ENCODE measurements at regions not wholly inside any gene's neighbourhood (a gene's known extent, or its start where the extent isn't known, plus 50 kb on each side); places are given as distances from the start of the nearest gene placed in this dataset.

DNA sequence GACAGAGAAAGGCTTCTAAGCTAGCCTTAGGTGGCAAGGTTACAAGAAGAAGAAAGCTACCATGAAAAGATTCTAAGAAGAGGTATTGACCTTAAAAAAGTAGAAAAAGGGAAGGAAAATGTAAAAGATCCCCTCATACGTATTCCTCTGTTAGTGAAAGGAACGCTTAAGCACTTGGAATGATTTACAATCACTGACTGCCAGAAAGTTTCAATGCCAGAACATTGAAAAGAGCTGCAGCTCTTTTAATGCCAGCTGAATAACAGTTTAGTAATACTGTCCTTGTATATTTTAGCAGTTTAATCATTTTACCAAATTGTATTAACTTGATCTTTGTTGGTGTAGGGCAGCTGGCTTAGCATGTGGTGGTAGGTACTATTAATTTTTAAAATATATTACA, 650.7 kb downstream of the FAM181B start:
- TF ChIP-seq RAD21 (IDR thresholded peaks at IDR 0.05; ENCODE audit: low read depth): no peak
- no peak for TF ChIP-seq TCF12 (IDR thresholded peaks at IDR 0.05; ENCODE audit: low read depth)
- no peak for TF ChIP-seq TAF1 (IDR thresholded peaks at IDR 0.05; ENCODE audit: low read depth)
- no peak for TF ChIP-seq YY1 (IDR thresholded peaks at IDR 0.05; ENCODE audit: low read depth)
- TF ChIP-seq, protein P1, sequence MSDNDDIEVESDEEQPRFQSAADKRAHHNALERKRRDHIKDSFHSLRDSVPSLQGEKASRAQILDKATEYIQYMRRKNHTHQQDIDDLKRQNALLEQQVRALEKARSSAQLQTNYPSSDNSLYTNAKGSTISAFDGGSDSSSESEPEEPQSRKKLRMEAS (IDR thresholded peaks at IDR 0.05): no peak
- TF ChIP-seq ZBTB7A (IDR thresholded peaks at IDR 0.05; ENCODE audit: low read depth): no peak
- no peak for TF ChIP-seq FOXM1 (IDR thresholded peaks at IDR 0.05; ENCODE audit: borderline replicate concordance, low read depth)
- no peak for TF ChIP-seq CEBPB (IDR thresholded peaks at IDR 0.05)
- TF ChIP-seq EGR1 (IDR thresholded peaks at IDR 0.05): no peak
- TF ChIP-seq TEAD4 (IDR thresholded peaks at IDR 0.05): no peak
- no peak for TF ChIP-seq NFIC (IDR thresholded peaks at IDR 0.05)
- no peak for TF ChIP-seq CREB1 (IDR thresholded peaks at IDR 0.05; ENCODE audit: low read depth)
- TF ChIP-seq EP300 (IDR thresholded peaks at IDR 0.05; ENCODE audit: borderline replicate concordance): no peak

DNA sequence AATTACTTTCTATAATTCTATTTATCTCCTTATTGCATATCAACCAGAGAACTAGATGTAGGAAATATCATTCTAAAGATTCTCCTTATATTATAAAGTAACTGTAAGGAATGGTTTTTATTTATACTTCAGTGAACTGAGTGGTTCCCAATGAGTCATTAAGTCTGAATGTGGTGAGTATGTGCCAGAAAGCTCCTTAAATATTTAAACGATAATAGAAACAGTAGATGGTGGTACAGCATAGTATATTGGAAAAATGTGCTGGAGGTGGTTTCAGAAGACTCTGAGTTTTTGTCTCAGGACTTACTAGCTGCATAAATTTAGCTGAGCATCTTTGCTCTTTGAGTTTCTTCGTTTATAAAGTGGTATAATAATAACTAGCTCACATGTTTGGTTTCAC, 653.5 kb downstream of the FAM181B start:
- TF ChIP-seq NFIC (IDR thresholded peaks at IDR 0.05) (no peak), EP300 (IDR thresholded peaks at IDR 0.05; ENCODE audit: borderline replicate concordance) (no peak), TAF1 (IDR thresholded peaks at IDR 0.05; ENCODE audit: low read depth) (no peak), EGR1 (IDR thresholded peaks at IDR 0.05) (no peak), CEBPB (IDR thresholded peaks at IDR 0.05) (no peak), TEAD4 (IDR thresholded peaks at IDR 0.05) (no peak), ZBTB7A (IDR thresholded peaks at IDR 0.05; ENCODE audit: low read depth) (no peak), FOXM1 (IDR thresholded peaks at IDR 0.05; ENCODE audit: borderline replicate concordance, low read depth) (no peak), TCF12 (IDR thresholded peaks at IDR 0.05; ENCODE audit: low read depth) (no peak), YY1 (IDR thresholded peaks at IDR 0.05; ENCODE audit: low read depth) (no peak), CREB1 (IDR thresholded peaks at IDR 0.05; ENCODE audit: low read depth) (no peak), RAD21 (IDR thresholded peaks at IDR 0.05; ENCODE audit: low read depth) (no peak)
- TF ChIP-seq, protein P2, sequence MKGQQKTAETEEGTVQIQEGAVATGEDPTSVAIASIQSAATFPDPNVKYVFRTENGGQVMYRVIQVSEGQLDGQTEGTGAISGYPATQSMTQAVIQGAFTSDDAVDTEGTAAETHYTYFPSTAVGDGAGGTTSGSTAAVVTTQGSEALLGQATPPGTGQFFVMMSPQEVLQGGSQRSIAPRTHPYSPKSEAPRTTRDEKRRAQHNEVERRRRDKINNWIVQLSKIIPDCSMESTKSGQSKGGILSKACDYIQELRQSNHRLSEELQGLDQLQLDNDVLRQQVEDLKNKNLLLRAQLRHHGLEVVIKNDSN (IDR thresholded peaks at IDR 0.05): no peak
- TF ChIP-seq, protein P1 (IDR thresholded peaks at IDR 0.05): no peak
- TF ChIP-seq, protein P3, sequence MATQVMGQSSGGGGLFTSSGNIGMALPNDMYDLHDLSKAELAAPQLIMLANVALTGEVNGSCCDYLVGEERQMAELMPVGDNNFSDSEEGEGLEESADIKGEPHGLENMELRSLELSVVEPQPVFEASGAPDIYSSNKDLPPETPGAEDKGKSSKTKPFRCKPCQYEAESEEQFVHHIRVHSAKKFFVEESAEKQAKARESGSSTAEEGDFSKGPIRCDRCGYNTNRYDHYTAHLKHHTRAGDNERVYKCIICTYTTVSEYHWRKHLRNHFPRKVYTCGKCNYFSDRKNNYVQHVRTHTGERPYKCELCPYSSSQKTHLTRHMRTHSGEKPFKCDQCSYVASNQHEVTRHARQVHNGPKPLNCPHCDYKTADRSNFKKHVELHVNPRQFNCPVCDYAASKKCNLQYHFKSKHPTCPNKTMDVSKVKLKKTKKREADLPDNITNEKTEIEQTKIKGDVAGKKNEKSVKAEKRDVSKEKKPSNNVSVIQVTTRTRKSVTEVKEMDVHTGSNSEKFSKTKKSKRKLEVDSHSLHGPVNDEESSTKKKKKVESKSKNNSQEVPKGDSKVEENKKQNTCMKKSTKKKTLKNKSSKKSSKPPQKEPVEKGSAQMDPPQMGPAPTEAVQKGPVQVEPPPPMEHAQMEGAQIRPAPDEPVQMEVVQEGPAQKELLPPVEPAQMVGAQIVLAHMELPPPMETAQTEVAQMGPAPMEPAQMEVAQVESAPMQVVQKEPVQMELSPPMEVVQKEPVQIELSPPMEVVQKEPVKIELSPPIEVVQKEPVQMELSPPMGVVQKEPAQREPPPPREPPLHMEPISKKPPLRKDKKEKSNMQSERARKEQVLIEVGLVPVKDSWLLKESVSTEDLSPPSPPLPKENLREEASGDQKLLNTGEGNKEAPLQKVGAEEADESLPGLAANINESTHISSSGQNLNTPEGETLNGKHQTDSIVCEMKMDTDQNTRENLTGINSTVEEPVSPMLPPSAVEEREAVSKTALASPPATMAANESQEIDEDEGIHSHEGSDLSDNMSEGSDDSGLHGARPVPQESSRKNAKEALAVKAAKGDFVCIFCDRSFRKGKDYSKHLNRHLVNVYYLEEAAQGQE (IDR thresholded peaks at IDR 0.05; ENCODE audit: low read depth): no peak

DNA sequence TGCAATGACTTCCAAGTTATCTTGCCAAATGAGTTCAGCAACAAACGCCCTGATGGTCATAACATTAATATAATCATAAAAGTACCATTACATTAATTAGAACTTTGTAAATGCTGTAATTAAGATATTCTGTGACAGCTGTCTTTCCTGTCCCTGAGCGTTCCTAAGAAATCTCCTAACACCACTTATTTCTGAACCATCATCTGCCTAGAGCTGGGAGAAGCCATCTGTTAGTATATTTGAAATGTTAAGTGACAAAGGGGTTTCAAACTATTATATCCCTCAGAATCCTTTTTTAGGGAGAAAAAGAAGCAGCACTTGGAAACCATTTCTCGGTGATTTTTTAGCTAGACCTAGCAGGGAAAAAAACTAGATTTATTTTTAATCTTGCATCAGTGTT, 657.5 kb downstream of the FAM181B start:
- TF ChIP-seq CEBPB (IDR thresholded peaks at IDR 0.05): no peak
- no peak for TF ChIP-seq ZBTB7A (IDR thresholded peaks at IDR 0.05; ENCODE audit: low read depth)
- TF ChIP-seq FOXM1 (IDR thresholded peaks at IDR 0.05; ENCODE audit: borderline replicate concordance, low read depth): no peak
- no peak for TF ChIP-seq EP300 (IDR thresholded peaks at IDR 0.05; ENCODE audit: borderline replicate concordance)
- TF ChIP-seq EGR1 (IDR thresholded peaks at IDR 0.05): no peak
- no peak for TF ChIP-seq RAD21 (IDR thresholded peaks at IDR 0.05; ENCODE audit: low read depth)
- TF ChIP-seq, protein P2 (IDR thresholded peaks at IDR 0.05): no peak
- no peak for TF ChIP-seq TCF12 (IDR thresholded peaks at IDR 0.05; ENCODE audit: low read depth)
- TF ChIP-seq CREB1 (IDR thresholded peaks at IDR 0.05; ENCODE audit: low read depth): no peak

DNA sequence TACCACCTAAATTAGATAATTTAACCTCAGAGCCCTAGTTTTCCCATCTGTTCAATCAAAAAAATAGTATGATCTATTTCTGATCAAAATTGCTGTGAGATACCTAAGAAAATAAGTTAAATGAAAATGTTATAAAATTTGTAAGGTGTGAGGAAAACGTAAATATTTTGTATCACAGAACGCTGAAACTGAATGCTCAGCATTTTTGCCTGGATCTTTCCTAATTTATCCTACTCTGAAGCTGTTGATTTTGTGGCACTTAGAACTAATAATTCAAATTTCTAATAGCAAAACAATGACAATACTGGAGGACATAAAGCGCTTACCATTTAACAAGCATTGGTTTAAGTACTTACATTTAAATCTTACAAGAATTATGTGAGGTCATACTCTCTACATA, 674.2 kb downstream of the FAM181B start:
- TF ChIP-seq EP300 (IDR thresholded peaks at IDR 0.05; ENCODE audit: borderline replicate concordance) (no peak), ZBTB7A (IDR thresholded peaks at IDR 0.05; ENCODE audit: low read depth) (no peak), CREB1 (IDR thresholded peaks at IDR 0.05; ENCODE audit: low read depth) (no peak), CEBPB (IDR thresholded peaks at IDR 0.05) (no peak), NFIC (IDR thresholded peaks at IDR 0.05) (no peak), TCF12 (IDR thresholded peaks at IDR 0.05; ENCODE audit: low read depth) (no peak), RAD21 (IDR thresholded peaks at IDR 0.05; ENCODE audit: low read depth) (no peak)
- TF ChIP-seq, protein P1 (IDR thresholded peaks at IDR 0.05): no peak

DNA sequence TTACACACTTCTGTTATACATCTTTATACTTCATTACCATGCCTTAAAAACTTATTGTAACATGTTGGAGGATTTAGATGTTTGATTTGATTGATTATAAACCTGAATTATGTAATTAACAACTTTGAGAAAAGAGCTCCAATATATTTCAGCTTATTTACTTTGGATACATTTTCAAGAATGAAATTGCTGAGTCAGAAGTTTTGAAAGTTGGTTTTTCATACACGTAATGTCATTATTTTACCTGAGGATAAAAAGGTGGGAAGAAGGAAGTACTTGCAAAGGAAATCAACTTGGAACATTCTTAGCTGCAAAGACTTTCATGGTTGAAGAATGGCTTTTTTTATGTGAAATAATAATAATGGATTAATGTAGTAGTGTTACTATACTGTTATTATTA, 677.2 kb downstream of the FAM181B start:
- TF ChIP-seq EP300 (IDR thresholded peaks at IDR 0.05; ENCODE audit: borderline replicate concordance) (no peak), EGR1 (IDR thresholded peaks at IDR 0.05) (no peak), CEBPB (IDR thresholded peaks at IDR 0.05) (no peak), ZBTB7A (IDR thresholded peaks at IDR 0.05; ENCODE audit: low read depth) (no peak), TEAD4 (IDR thresholded peaks at IDR 0.05) (no peak), TAF1 (IDR thresholded peaks at IDR 0.05; ENCODE audit: low read depth) (no peak)

DNA sequence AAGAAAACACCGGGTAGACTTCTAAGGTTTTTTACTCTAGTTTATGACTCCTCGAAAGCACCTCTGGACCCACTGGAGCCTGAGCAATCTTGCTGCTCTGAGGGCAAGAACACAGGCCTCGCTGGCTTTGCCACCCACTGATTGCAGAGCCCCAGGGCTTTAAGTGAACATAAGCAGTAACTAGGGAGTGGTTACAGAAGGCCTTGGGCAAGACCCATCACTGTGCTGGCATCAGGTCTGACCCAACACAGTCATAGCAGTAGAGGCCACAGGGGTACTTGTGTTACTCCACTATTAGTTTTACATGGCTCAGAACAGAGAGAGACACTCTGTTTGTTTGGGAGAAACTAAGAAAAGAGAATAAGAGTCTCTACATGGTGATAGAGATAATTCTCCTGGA, 684.5 kb downstream of the FAM181B start:
- TF ChIP-seq, protein P1 (IDR thresholded peaks at IDR 0.05): no peak
- TF ChIP-seq YY1 (IDR thresholded peaks at IDR 0.05; ENCODE audit: low read depth) (no peak), TEAD4 (IDR thresholded peaks at IDR 0.05) (no peak), TCF12 (IDR thresholded peaks at IDR 0.05; ENCODE audit: low read depth) (no peak)
- TF ChIP-seq, protein P2 (IDR thresholded peaks at IDR 0.05): no peak

DNA sequence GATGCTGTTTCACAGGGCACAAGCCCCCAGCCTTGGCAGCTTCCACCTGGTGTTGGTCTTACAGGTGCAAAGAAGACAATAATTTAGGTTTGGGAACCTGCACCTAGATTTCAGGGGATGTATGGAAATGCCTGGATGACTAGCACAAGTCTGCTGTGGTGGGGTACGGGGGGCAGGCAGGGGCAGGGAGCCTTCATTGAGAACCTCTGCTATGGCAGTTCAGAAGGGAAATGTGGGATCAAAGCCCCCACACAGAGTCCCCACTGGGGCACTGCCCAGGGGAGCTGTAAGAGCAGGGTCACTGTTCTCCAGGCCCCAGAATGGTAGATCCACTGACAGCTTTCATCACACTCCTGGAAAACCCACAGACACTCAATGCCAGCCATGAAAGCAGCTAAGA, 686.5 kb downstream of the FAM181B start:
- TF ChIP-seq CEBPB (IDR thresholded peaks at IDR 0.05) (no peak), TCF12 (IDR thresholded peaks at IDR 0.05; ENCODE audit: low read depth) (no peak), FOXM1 (IDR thresholded peaks at IDR 0.05; ENCODE audit: borderline replicate concordance, low read depth) (no peak), EGR1 (IDR thresholded peaks at IDR 0.05) (no peak)
- TF ChIP-seq, protein P2 (IDR thresholded peaks at IDR 0.05): no peak

Measured in Ishikawa (cell line).